ENCODE measurements at regions not wholly inside any gene's neighbourhood (a gene's known extent, or its start where the extent isn't known, plus 50 kb on each side); places are given as distances from the start of the nearest gene placed in this dataset.

GRCh38 chr6:134784336-134784735, 165.6 kb downstream of the ALDH8A1 start:
- no peak for DNase-seq (ENCODE audit: extremely low read depth in 1 of 4, low spot score in 3 of 4)
- H3K9me1 ChIP-seq (ENCODE audit: control insufficient read depth, insufficient read depth, low read length) = no peaks in the 10 kb centered on the region
- no peaks in the 10 kb centered on the region for H3K4me1 ChIP-seq (replicated peaks in 1 of 2; ENCODE audit: control insufficient read depth in 2 of 2, insufficient read depth in 2 of 2, low read length in 2 of 2)
- no peak for FAIRE-seq
- no peak overlapping the region for H3K27ac ChIP-seq (ENCODE audit: extremely low read depth, low read depth, low read length)
- no peak overlapping the region for H3K4me2 ChIP-seq (ENCODE audit: insufficient read depth, low read length)
- in situ Hi-C loops (cut with MboI) = no loop called here
- POLR2A ChIA-PET = interaction anchor here (0.6 to 0.8 kb wide), 3 partner anchors 29 to 1504 kb away, joined by 3 to 5 read pairs (median 3); no protein-coding TSS in a partner anchor
- no peaks in the 10 kb centered on the region for H4K20me1 ChIP-seq (replicated peaks; ENCODE audit: control insufficient read depth, insufficient read depth, low read length)
- H3K9me3 ChIP-seq (replicated peaks; ENCODE audit: control insufficient read depth, insufficient read depth, low read depth, low read length) = no peaks in the 10 kb centered on the region
- H3K9ac ChIP-seq (ENCODE audit: insufficient read depth in 1 of 2, low read depth in 2 of 2, low read length in 2 of 2) = no peak overlapping the region
- H3K4me3 ChIP-seq = no peak overlapping the region
- TF ChIP-seq DMBX1 (CRISPR knock-in tag; IDR thresholded peaks at IDR 0.05; ENCODE audit: borderline replicate concordance) = no peak
- no peak for TF ChIP-seq ELF1 (tag; IDR thresholded peaks at IDR 0.05)
- no peak for TF ChIP-seq PHF20 (IDR thresholded peaks at IDR 0.05; ENCODE audit: partially characterized antibody)
- no peak for TF ChIP-seq LEF1 (IDR thresholded peaks at IDR 0.05)
- TF ChIP-seq HDAC2 (IDR thresholded peaks at IDR 0.05) = no peak
- no peak for TF ChIP-seq SRSF7 (optimal IDR thresholded peaks at IDR 0.05; ENCODE audit: low read depth, low read length)
- no peak for TF ChIP-seq ZBED1 (IDR thresholded peaks at IDR 0.05)
- TF ChIP-seq ELK1 (CRISPR knock-in tag; IDR thresholded peaks at IDR 0.05) = no peak
- CTCF ChIA-PET (ENCODE audit: low intra/inter-chr PET ratio) = no interaction called here
- H3K36me3 ChIP-seq (ENCODE audit: control insufficient read depth, insufficient read depth, low read length) = no peaks in the 10 kb centered on the region
- ATAC-seq = no peak
- intact Hi-C loops (cut with micrococcal nuclease) = no loop called here
- H3K27me3 ChIP-seq (ENCODE audit: control insufficient read depth in 2 of 2, insufficient read depth in 2 of 2, low read length in 2 of 2) = no peaks in the 10 kb centered on the region; a peak in 2 of 5 replicates
- H2AFZ ChIP-seq (ENCODE audit: low read depth, low read length) = no peak overlapping the region
- BruUV-seq (replicated peaks) = no TSS peak
- 3% methylated on average over 2 of the region's 2 CpGs for WGBS (ENCODE audit: insufficient coverage, low coverage, missing lambda C conversion rate)
- H3K79me2 ChIP-seq (ENCODE audit: control insufficient read depth, insufficient read depth, low read length) = no peaks in the 10 kb centered on the region
